A673 (cell line): ENCODE measurements at regions not wholly inside any gene's neighbourhood (a gene's known extent, or its start where the extent isn't known, plus 50 kb on each side); places are given as distances from the start of the nearest gene placed in this dataset.

Source experiments
- CTCF ChIP-seq: fragments of 300-800, 200-600 bp; sonication (generic); conservative IDR thresholded peaks from 2 replicates; pipeline ENCODE4 v1.5.1; 2017; ENCODE audit warnings: low read depth, mild to moderate bottlenecking, antibody characterized with exemption, low read length, moderate library complexity, mixed read lengths
- EZH2 ChIP-seq: fragments of 200-600 bp; sonication (generic); IDR thresholded peaks from 2 replicates; pipeline ENCODE4 v1.6.1; 2017; ENCODE audit warnings: borderline replicate concordance, low read depth, mild to moderate bottlenecking, mixed read lengths, antibody characterized with exemption, low read length; ENCODE audit not compliant: poor library complexity, severe bottlenecking

- TF ChIP-seq CTCF = no peak
- no peak for TF ChIP-seq EZH2
Observed at GRCh38 chr12:68078737-68079136, 80.8 kb downstream of the IFNG start.
